WI38 (cell line): ENCODE measurements at regions not wholly inside any gene's neighbourhood (a gene's known extent, or its start where the extent isn't known, plus 50 kb on each side); places are given as distances from the start of the nearest gene placed in this dataset.

Experiments
- H3K4me3 ChIP-seq: 2 replicates; pipeline ENCODE4 v1.5.1; 2011; ENCODE audit warnings: low read depth, mild to moderate bottlenecking, control low read depth, low read length
- TF ChIP-seq, protein P1 (sequence below): IDR thresholded peaks from 2 replicates; pipeline ENCODE4 v1.5.1; 2012; ENCODE audit warnings: low read depth, mild to moderate bottlenecking, control low read depth, low read length

DNA sequence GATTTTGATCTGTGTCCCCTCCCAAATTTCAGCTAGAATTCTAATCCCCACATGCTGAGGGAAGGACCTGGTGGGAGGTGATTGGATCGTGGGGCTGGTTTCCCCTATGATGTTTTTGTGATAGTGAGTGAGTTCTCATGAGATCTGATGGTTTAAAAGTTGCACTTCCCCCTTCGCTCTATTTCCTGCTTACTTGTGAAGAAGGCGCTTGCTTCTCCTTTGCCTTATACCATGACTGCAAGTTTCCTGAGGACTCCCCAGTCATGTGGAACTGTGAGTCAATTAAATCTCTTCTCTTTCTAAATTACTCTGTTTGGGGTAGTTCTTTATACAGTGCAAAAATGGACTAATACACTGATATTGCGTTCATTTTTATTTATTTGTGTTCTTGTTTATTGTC lies 636.8 kb upstream of the LINC00305 start:
- TF ChIP-seq, protein P1, sequence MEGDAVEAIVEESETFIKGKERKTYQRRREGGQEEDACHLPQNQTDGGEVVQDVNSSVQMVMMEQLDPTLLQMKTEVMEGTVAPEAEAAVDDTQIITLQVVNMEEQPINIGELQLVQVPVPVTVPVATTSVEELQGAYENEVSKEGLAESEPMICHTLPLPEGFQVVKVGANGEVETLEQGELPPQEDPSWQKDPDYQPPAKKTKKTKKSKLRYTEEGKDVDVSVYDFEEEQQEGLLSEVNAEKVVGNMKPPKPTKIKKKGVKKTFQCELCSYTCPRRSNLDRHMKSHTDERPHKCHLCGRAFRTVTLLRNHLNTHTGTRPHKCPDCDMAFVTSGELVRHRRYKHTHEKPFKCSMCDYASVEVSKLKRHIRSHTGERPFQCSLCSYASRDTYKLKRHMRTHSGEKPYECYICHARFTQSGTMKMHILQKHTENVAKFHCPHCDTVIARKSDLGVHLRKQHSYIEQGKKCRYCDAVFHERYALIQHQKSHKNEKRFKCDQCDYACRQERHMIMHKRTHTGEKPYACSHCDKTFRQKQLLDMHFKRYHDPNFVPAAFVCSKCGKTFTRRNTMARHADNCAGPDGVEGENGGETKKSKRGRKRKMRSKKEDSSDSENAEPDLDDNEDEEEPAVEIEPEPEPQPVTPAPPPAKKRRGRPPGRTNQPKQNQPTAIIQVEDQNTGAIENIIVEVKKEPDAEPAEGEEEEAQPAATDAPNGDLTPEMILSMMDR = no peak

DNA sequence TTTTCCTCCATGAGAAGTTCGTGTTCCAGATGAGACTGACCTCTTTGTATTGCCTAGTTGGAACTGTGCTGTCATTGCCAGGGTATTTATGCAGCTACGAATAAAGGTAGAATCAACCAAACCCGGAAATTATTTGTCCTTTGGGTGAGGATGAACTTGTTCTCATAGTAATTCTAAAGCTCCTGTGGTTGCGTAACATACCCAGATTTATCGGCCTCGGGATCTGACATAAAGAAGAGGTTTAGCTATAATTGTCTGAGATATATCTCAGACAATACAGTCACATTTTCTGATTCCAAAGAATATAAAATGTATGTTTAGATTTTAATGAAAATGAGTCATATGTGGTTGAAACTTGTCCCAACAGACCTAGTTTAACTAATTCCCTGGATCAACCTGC lies 628.7 kb upstream of the LINC00305 start:
- H3K4me3 ChIP-seq = no peak overlapping the region
- TF ChIP-seq, protein P1 = no peak

More for the DNA sequence above, 636.8 kb upstream of the LINC00305 start:
- no peak overlapping the region for H3K4me3 ChIP-seq

- no peak overlapping the region for H3K4me3 ChIP-seq
- TF ChIP-seq, protein P1 = no peak
These were observed 617.0 kb upstream of the LINC00305 start for GRCh38 chr18:64765908-64766307.

DNA sequence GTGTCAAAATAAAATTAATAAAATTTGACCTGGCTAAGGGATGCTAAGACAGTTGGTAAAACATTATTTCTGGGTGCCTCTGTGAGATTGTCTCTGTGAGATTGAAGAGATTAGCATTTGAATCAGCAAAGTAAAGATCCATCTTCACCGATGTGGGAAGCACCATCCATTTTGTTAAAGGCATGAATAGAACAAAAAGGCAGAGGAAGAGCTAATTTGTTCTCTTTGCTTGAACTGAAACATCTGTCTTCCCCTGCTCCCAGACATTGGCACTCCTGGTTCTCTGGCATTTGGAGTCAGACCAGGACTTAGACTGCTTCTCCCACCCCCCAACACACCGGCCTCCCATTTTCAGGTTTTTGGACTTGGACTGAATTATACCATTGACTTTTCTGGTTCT lies 603.8 kb upstream of the LINC00305 start:
- H3K4me3 ChIP-seq = no peak overlapping the region
- TF ChIP-seq, protein P1 = no peak

GRCh38 chr18:64749884-64750283 lies 601.0 kb upstream of the LINC00305 start:
- TF ChIP-seq, protein P1 = no peak

DNA sequence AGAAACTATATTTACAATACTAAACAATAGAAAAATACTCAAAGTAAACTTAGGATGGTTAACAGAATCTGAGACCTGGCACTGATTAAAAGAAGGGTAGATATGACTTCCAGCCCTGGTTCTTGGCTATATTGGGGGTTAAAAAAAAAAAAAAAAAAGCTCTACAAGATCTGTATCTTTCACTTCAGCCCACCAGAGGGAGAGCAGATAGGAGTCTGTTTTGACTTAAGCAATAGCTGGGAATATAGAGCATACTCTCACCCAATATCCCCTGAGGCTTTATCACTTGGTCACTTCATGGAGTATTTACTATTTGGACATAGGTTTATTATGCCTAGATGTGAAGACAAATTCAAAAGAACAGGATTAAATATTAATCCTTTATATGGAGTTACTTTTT lies 598.9 kb upstream of the LINC00305 start:
- TF ChIP-seq, protein P1 = no peak
- H3K4me3 ChIP-seq = no peak overlapping the region

More at GRCh38 chr18:64749884-64750283, 601.0 kb upstream of the LINC00305 start:
- no peak overlapping the region for H3K4me3 ChIP-seq

DNA sequence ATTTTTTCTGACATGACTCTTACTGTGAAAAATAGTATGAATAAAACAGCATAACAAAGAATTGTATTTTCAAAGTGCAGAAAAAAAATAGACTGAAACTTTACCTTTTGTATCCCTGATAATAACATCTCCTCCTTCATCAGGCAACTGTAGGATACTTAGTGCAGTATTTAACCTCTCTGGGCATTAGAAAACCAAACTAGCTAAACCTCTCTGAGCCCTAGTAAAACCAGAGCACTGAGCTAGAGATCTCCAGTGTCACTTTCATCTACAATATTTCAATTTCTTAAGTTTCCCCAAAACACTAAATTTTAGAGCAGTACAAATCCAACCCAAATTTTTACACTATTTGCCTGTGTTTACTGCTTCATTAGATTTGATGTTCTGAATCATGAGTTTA lies 594.0 kb upstream of the LINC00305 start:
- TF ChIP-seq, protein P1 = no peak
- no peak overlapping the region for H3K4me3 ChIP-seq
